ENCODE measurements at regions not wholly inside any gene's neighbourhood (a gene's known extent, or its start where the extent isn't known, plus 50 kb on each side); places are given as distances from the start of the nearest gene placed in this dataset.

- H3K27ac ChIP-seq: no peak overlapping the region
- H3K4me3 ChIP-seq: no peak overlapping the region
Measured at GRCh38 chr4:189265515-189265914, 675.2 kb upstream of the FRG1 start.

GRCh38 chr4:189267312-189267965, 673.2 kb upstream of the FRG1 start:
- Histone ChIP-seq H3K27ac (no peak overlapping the region), H3K4me3 (no peak overlapping the region)

- Histone ChIP-seq H3K4me3 (no peak overlapping the region), H3K27ac (no peak overlapping the region)
Measured at GRCh38 chr4:189278597-189279165, 662.0 kb upstream of the FRG1 start.

- no peak overlapping the region for H3K4me3 ChIP-seq
Measured at GRCh38 chr4:189279188-189279587, 661.5 kb upstream of the FRG1 start.

GRCh38 chr4:189285377-189285776, 655.3 kb upstream of the FRG1 start:
- Histone ChIP-seq H3K27ac (no peak overlapping the region), H3K4me3 (no peak overlapping the region)

More at GRCh38 chr4:189279188-189279587, 661.5 kb upstream of the FRG1 start:
- H3K27ac ChIP-seq: no peak overlapping the region

- Histone ChIP-seq H3K27ac (no peak overlapping the region), H3K4me3 (no peak overlapping the region)
Measured at GRCh38 chr4:189291939-189292338, 648.7 kb upstream of the FRG1 start.

- H3K4me3 ChIP-seq: no peak overlapping the region
- H3K27ac ChIP-seq: no peak overlapping the region
Measured at GRCh38 chr4:189293459-189293858, 647.2 kb upstream of the FRG1 start.

GRCh38 chr4:189294574-189294973, 646.1 kb upstream of the FRG1 start:
- H3K4me3 ChIP-seq: no peak overlapping the region
- H3K27ac ChIP-seq: no peak overlapping the region

- no peak overlapping the region for H3K4me3 ChIP-seq
- no peak overlapping the region for H3K27ac ChIP-seq
Measured at GRCh38 chr4:189299706-189300105, 641.0 kb upstream of the FRG1 start.

- no peak overlapping the region for H3K27ac ChIP-seq
- no peak overlapping the region for H3K4me3 ChIP-seq
Measured at GRCh38 chr4:189301692-189302091, 639.0 kb upstream of the FRG1 start.

GRCh38 chr4:189302719-189303118, 638.0 kb upstream of the FRG1 start:
- no peak overlapping the region for H3K4me3 ChIP-seq
- no peak overlapping the region for H3K27ac ChIP-seq

- H3K4me3 ChIP-seq: no peak overlapping the region
- H3K27ac ChIP-seq: no peak overlapping the region
Measured at GRCh38 chr4:189304167-189304566, 636.5 kb upstream of the FRG1 start.

- Histone ChIP-seq H3K27ac (no peak overlapping the region), H3K4me3 (no peak overlapping the region)
Measured at GRCh38 chr4:189304809-189305208, 635.9 kb upstream of the FRG1 start.

GRCh38 chr4:189305500-189305899, 635.2 kb upstream of the FRG1 start:
- H3K27ac ChIP-seq: no peak overlapping the region
- H3K4me3 ChIP-seq: no peak overlapping the region

- no peak overlapping the region for H3K27ac ChIP-seq
- no peak overlapping the region for H3K4me3 ChIP-seq
Measured at GRCh38 chr4:189311251-189311650, 629.4 kb upstream of the FRG1 start.

- no peak overlapping the region for H3K27ac ChIP-seq
- no peak overlapping the region for H3K4me3 ChIP-seq
Measured at GRCh38 chr4:189313064-189313463, 627.6 kb upstream of the FRG1 start.

- H3K4me3 ChIP-seq: no peak overlapping the region
- H3K27ac ChIP-seq: no peak overlapping the region
Measured at GRCh38 chr4:189313861-189314513, 626.7 kb upstream of the FRG1 start.

- no peak overlapping the region for H3K27ac ChIP-seq
- H3K4me3 ChIP-seq: no peak overlapping the region
Measured at GRCh38 chr4:189322426-189322825, 618.2 kb upstream of the FRG1 start.

GRCh38 chr4:189341881-189342280, 598.8 kb upstream of the FRG1 start:
- Histone ChIP-seq H3K4me3 (no peak overlapping the region), H3K27ac (no peak overlapping the region)

GRCh38 chr4:189355590-189355989, 585.1 kb upstream of the FRG1 start:
- no peak overlapping the region for H3K4me3 ChIP-seq
- no peak overlapping the region for H3K27ac ChIP-seq

- no peak overlapping the region for H3K4me3 ChIP-seq
Measured at GRCh38 chr4:189362364-189362763, 578.3 kb upstream of the FRG1 start.

More at GRCh38 chr4:189362364-189362763, 578.3 kb upstream of the FRG1 start:
- no peak overlapping the region for H3K27ac ChIP-seq

All from skin epidermis (tissue), 12 donors.